Mesendoderm (in vitro differentiated cells): ENCODE measurements at regions not wholly inside any gene's neighbourhood (a gene's known extent, or its start where the extent isn't known, plus 50 kb on each side); places are given as distances from the start of the nearest gene placed in this dataset.

Source experiments
- DNase-seq: peaks from one replicate; pipeline ENCODE4 v3.0.0; 2013
- H2AK5ac ChIP-seq: 2 replicates; pipeline ENCODE4 v1.6.1; 2013; ENCODE audit warnings: low read length, inconsistent platforms
- H2BK120ac ChIP-seq: 2 replicates; pipeline ENCODE4 v1.6.1; 2013; ENCODE audit warnings: low read depth, mild to moderate bottlenecking, low read length, moderate library complexity, mixed read lengths
- H2BK15ac ChIP-seq: replicated peaks from 2 replicates; pipeline ENCODE4 v1.6.1; 2013; ENCODE audit warnings: low read depth, mild to moderate bottlenecking, moderate library complexity
- H2BK5ac ChIP-seq: 2 replicates; pipeline ENCODE4 v1.6.1; 2013; ENCODE audit warnings: low read length, inconsistent platforms
- H3K18ac ChIP-seq: 2 replicates; pipeline ENCODE4 v1.6.1; 2013; ENCODE audit warnings: mild to moderate bottlenecking, low read length, mixed read lengths
- H3K23ac ChIP-seq: one replicate; pipeline ENCODE4 v1.6.1; 2013; ENCODE audit warnings: low read length
- H3K27ac ChIP-seq: 2 replicates; pipeline ENCODE4 v1.5.1; 2013; ENCODE audit warnings: low read depth, mild to moderate bottlenecking, inconsistent platforms, low read length, moderate library complexity
- H3K27me3 ChIP-seq: 2 replicates; pipeline ENCODE4 v1.6.1; 2013; ENCODE audit warnings: low read length, control low read depth, mild to moderate bottlenecking, inconsistent platforms; ENCODE audit not compliant: insufficient read depth, poor library complexity
- H3K36me3 ChIP-seq: 2 replicates; pipeline ENCODE4 v1.6.1; 2013; ENCODE audit warnings: low read length, inconsistent platforms; ENCODE audit not compliant: control insufficient read depth, insufficient read depth
- H3K4ac ChIP-seq: one replicate; pipeline ENCODE4 v1.6.1; 2013; ENCODE audit warnings: low read depth, mild to moderate bottlenecking, low read length, moderate library complexity
- H3K4me1 ChIP-seq: 2 replicates; pipeline ENCODE4 v1.6.1; 2013; ENCODE audit warnings: low read depth, low read length, inconsistent platforms; ENCODE audit not compliant: control insufficient read depth
- H3K4me2 ChIP-seq: 2 replicates; pipeline ENCODE4 v1.6.1; 2013; ENCODE audit warnings: low read length
- H3K4me3 ChIP-seq: 2 replicates; pipeline ENCODE4 v1.5.1; 2013; ENCODE audit warnings: mild to moderate bottlenecking, low read length
- H3K56ac ChIP-seq: one replicate; pipeline ENCODE4 v1.6.1; 2013; ENCODE audit warnings: low read length
- H3K79me1 ChIP-seq: 2 replicates; pipeline ENCODE4 v1.6.1; 2013; ENCODE audit warnings: low read length, inconsistent platforms
- H3K79me2 ChIP-seq: 2 replicates; pipeline ENCODE4 v1.6.1; 2013; ENCODE audit warnings: mild to moderate bottlenecking, low read length; ENCODE audit not compliant: control insufficient read depth, insufficient read depth
- H3K9ac ChIP-seq: 2 replicates; pipeline ENCODE4 v1.6.1; 2013; ENCODE audit warnings: low read length, inconsistent platforms
- H4K5ac ChIP-seq: one replicate; pipeline ENCODE4 v1.6.1; 2013; ENCODE audit warnings: low read length
- H4K8ac ChIP-seq: one replicate; pipeline ENCODE4 v1.6.1; 2013; ENCODE audit warnings: low read depth, mild to moderate bottlenecking, control low read depth, low read length, moderate library complexity
- WGBS: extraction: QIAGEN DNeasy Blood & Tissue Kit; methylation state at CpG from one replicate; pipeline ENCODE4 v1.1.7; 2013; ENCODE audit warnings: low lambda C conversion rate, missing lambda C conversion rate; ENCODE audit not compliant: insufficient coverage; ENCODE audit errors: extremely low coverage; 5-methylcytosine and 5-hydroxymethylcytosine counted together

GRCh38 chr2:30334762-30335363, 103.5 kb downstream of the LBH start:
- H3K23ac ChIP-seq: no peak overlapping the region
- H2BK15ac ChIP-seq: no peak overlapping the region
- peaks cover 27% of the 10 kb centered on the region for H3K4me1 ChIP-seq
- no peaks in the 10 kb centered on the region for H3K79me2 ChIP-seq
- H3K79me1 ChIP-seq: no peaks in the 10 kb centered on the region
- H4K8ac ChIP-seq: no peak overlapping the region
- no peak overlapping the region for H3K9ac ChIP-seq
- no peak overlapping the region for H3K18ac ChIP-seq
- H3K27me3 ChIP-seq: no peaks in the 10 kb centered on the region
- H3K56ac ChIP-seq: peak overlapping the region; percentile 56
- no peaks in the 10 kb centered on the region for H3K36me3 ChIP-seq
- peak overlapping the region; percentile 80 for H3K27ac ChIP-seq
- no peak overlapping the region for H3K4me3 ChIP-seq
- H2BK5ac ChIP-seq: peak overlapping the region; percentile 87
- no peak overlapping the region for H3K4me2 ChIP-seq
- no peak overlapping the region for H2BK120ac ChIP-seq
- no peak overlapping the region for H4K5ac ChIP-seq
- peak overlapping the region; percentile 76 for H3K4ac ChIP-seq
- peak; percentile 95 for DNase-seq
- H2AK5ac ChIP-seq: peak overlapping the region; percentile 94
- WGBS: no CpG with 5 or more reads among the region's 3 CpGs

DNA sequence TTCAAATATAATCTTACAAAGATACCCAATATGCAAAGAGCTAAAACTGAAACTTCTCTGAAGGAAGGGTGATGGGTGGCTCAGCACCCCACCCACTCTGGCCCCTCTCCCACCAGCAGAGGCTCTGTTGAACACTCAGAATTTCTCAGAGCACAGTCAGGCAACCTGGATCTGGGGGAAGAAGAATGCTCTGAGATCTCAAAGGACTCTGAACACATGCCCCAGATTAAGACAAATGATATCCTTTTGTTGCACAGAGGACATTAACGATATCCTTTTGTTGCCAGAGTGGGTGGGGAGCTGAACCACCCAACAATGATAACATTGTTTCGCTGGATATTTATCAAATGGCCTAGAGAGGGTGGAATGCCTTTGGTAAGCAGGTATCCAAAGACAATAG, 104.8 kb downstream of the LBH start:
- Histone ChIP-seq H3K79me2 (no peaks in the 10 kb centered on the region), H3K79me1 (no peaks in the 10 kb centered on the region), H3K4me2 (no peak overlapping the region), H2BK5ac (peak overlapping the region; percentile 21), H2BK15ac (no peak overlapping the region), H2BK120ac (no peak overlapping the region), H3K56ac (peak overlapping the region; percentile 18), H3K27me3 (no peaks in the 10 kb centered on the region), H3K36me3 (no peaks in the 10 kb centered on the region), H3K23ac (no peak overlapping the region), H3K4me1 (peaks cover 27% of the 10 kb centered on the region), H4K8ac (no peak overlapping the region), H2AK5ac (peak overlapping the region; percentile 88), H3K4me3 (no peak overlapping the region), H3K4ac (no peak overlapping the region), H4K5ac (no peak overlapping the region), H3K27ac (no peak overlapping the region), H3K9ac (peak overlapping the region; percentile 1), H3K18ac (no peak overlapping the region)
- WGBS: no CpG with 5 or more reads among the region's 2 CpGs
- peak; percentile 73 for DNase-seq

DNA sequence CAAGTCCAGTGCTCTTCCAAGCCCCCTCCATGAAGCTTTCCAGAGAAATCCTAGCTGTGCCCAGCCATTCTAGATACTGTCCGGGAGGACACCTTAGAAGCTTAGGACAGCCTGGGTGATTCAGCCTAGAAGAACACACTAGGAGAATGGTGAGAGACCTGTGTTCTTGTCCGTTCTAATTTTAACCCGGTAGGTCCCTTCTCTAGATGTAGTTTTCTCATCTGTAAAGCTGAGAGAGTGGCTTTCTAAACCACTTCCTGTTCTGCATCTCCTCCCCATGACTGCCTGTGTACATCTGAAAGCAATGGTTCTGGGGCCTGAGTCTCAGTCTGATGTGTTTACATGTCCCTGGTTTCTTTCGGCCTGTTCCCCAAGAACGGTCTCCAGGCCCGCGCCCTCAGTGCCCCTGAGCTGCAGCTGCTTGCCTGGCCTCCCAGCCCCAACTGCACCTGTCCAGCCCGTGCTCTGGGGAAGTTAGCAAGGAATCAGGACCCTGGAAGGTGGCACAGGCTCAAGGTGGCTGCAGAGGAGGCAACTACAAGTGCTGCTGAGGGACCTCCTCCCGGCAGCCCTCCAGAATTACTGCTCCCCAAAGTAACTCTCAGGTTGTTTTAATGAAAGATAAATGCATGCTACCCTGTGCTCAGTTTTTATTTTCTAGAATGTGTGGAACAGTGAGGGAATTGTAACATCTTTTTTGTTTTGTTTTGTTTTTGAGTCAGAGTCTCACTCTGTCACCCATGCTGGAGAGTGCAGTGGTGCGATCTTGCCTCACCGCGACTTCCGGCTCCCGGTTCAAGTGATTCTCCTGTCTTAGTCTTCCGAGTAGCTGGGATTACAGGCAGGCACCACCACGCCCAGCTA, 105.9 kb downstream of the LBH start:
- no peak for DNase-seq
- H3K27ac ChIP-seq: no peak overlapping the region
- H3K79me2 ChIP-seq: no peaks in the 10 kb centered on the region
- H3K23ac ChIP-seq: no peak overlapping the region
- H3K36me3 ChIP-seq: no peaks in the 10 kb centered on the region
- no peak overlapping the region for H4K8ac ChIP-seq
- H3K56ac ChIP-seq: peak overlapping the region; percentile 56
- no peaks in the 10 kb centered on the region for H3K79me1 ChIP-seq
- H4K5ac ChIP-seq: peak overlapping the region; percentile 29
- no peak overlapping the region for H2BK15ac ChIP-seq
- peak overlapping the region; percentile 62 for H2BK5ac ChIP-seq
- no CpG with 5 or more reads among the region's 16 CpGs for WGBS
- H2BK120ac ChIP-seq: no peak overlapping the region
- no peak overlapping the region for H3K9ac ChIP-seq
- peak overlapping the region; percentile 17 for H3K4ac ChIP-seq
- H3K4me2 ChIP-seq: no peak overlapping the region
- no peak overlapping the region for H3K4me3 ChIP-seq
- no peak overlapping the region for H3K18ac ChIP-seq
- peaks cover 27% of the 10 kb centered on the region for H3K4me1 ChIP-seq
- H2AK5ac ChIP-seq: peak overlapping the region; percentile 88
- H3K27me3 ChIP-seq: no peaks in the 10 kb centered on the region

- Histone ChIP-seq H4K5ac (no peak overlapping the region), H3K4me3 (no peak overlapping the region), H3K79me1 (no peaks in the 10 kb centered on the region), H3K18ac (no peak overlapping the region), H3K27ac (no peak overlapping the region), H2BK5ac (peak overlapping the region; percentile 31), H2BK120ac (no peak overlapping the region), H3K27me3 (no peaks in the 10 kb centered on the region), H2AK5ac (peak overlapping the region; percentile 56), H4K8ac (no peak overlapping the region), H3K36me3 (no peaks in the 10 kb centered on the region), H3K23ac (no peak overlapping the region), H3K9ac (no peak overlapping the region), H2BK15ac (no peak overlapping the region), H3K56ac (no peak overlapping the region), H3K4ac (no peak overlapping the region), H3K4me2 (no peak overlapping the region), H3K4me1 (peaks cover 27% of the 10 kb centered on the region), H3K79me2 (no peaks in the 10 kb centered on the region)
- WGBS: no CpG with 5 or more reads among the region's 3 CpGs
- no peak for DNase-seq
Measured at GRCh38 chr2:30338475-30338874, 107.1 kb downstream of the LBH start.

DNA sequence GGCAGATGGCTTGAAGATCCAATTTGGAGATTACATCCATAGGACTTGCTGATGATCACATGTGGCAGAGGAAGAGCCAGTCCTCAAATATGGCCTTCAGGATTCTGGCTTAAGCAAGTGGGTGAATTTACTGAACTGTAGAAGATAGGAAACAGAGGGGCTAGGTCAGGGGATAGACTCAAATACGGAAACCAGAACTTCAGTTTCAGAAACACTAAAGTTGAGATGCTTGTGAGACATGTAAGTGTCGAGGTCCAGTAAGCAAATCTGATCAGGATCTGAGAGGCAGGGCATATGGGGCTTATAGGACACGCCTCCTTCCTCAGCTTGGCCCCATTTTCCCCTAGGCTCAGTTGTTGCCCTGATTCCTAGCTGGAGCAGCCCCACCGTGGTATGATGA, 107.7 kb downstream of the LBH start:
- H3K4me1 ChIP-seq: peaks cover 22% of the 10 kb centered on the region
- peak overlapping the region; percentile 9 for H2BK5ac ChIP-seq
- H2BK15ac ChIP-seq: no peak overlapping the region
- no peaks in the 10 kb centered on the region for H3K27me3 ChIP-seq
- H2AK5ac ChIP-seq: peak overlapping the region; percentile 71
- H4K5ac ChIP-seq: no peak overlapping the region
- peak overlapping the region; percentile 43 for H3K56ac ChIP-seq
- H3K27ac ChIP-seq: no peak overlapping the region
- no peak overlapping the region for H4K8ac ChIP-seq
- no peak overlapping the region for H3K18ac ChIP-seq
- no peak overlapping the region for H2BK120ac ChIP-seq
- no peak overlapping the region for H3K23ac ChIP-seq
- no peak for DNase-seq
- no peak overlapping the region for H3K9ac ChIP-seq
- no peaks in the 10 kb centered on the region for H3K36me3 ChIP-seq
- no peak overlapping the region for H3K4ac ChIP-seq
- WGBS: no CpG with 5 or more reads among the region's 4 CpGs
- no peak overlapping the region for H3K4me2 ChIP-seq
- no peak overlapping the region for H3K4me3 ChIP-seq
- H3K79me2 ChIP-seq: no peaks in the 10 kb centered on the region
- H3K79me1 ChIP-seq: no peaks in the 10 kb centered on the region
